ENCODE measurements at regions not wholly inside any gene's neighbourhood (a gene's known extent, or its start where the extent isn't known, plus 50 kb on each side); places are given as distances from the start of the nearest gene placed in this dataset.

- no peak for DNase-seq
Measured at GRCh38 chr15:55016225-55016624, 180.5 kb downstream of the RSL24D1 start.

GRCh38 chr15:55015093-55015445, 181.7 kb downstream of the RSL24D1 start:
- no peak for DNase-seq

- no peak for DNase-seq
Measured at GRCh38 chr15:55014391-55015092, 182.2 kb downstream of the RSL24D1 start.

- no peak for DNase-seq
Measured at GRCh38 chr15:55008421-55008820, 188.3 kb downstream of the RSL24D1 start.

- DNase-seq, result no peak
Measured at GRCh38 chr15:55007561-55007960, 189.2 kb downstream of the RSL24D1 start.

- no peak for DNase-seq
Measured at GRCh38 chr15:55005679-55006078, 191.1 kb downstream of the RSL24D1 start.

- no peak for DNase-seq
Measured at GRCh38 chr15:55003965-55004873, 192.5 kb downstream of the RSL24D1 start.

- no peak for DNase-seq
Measured at GRCh38 chr15:54998661-54999060, 198.1 kb downstream of the RSL24D1 start.

- DNase-seq, result no peak
Measured at GRCh38 chr15:54990793-54991192, 205.9 kb downstream of the RSL24D1 start.

- DNase-seq, result no peak
Measured at GRCh38 chr15:54987881-54988280, 208.9 kb downstream of the RSL24D1 start.

GRCh38 chr15:54979964-54980363, 216.8 kb downstream of the RSL24D1 start:
- no peak for DNase-seq

GRCh38 chr15:54962637-54963036, 234.1 kb downstream of the RSL24D1 start:
- no peak for DNase-seq

- no peak for DNase-seq
Measured at GRCh38 chr15:54960266-54960665, 236.5 kb downstream of the RSL24D1 start.

GRCh38 chr15:54941417-54941816, 255.3 kb downstream of the RSL24D1 start:
- DNase-seq, result no peak

GRCh38 chr15:54917312-54917711, 279.4 kb downstream of the RSL24D1 start:
- DNase-seq, result no peak

- DNase-seq, result no peak
Measured at GRCh38 chr15:54915380-54915779, 281.4 kb downstream of the RSL24D1 start.

GRCh38 chr15:54884312-54884711, 312.4 kb downstream of the RSL24D1 start:
- no peak for DNase-seq

GRCh38 chr15:54859982-54860381, 336.8 kb downstream of the RSL24D1 start:
- no peak for DNase-seq

- DNase-seq, result no peak
Measured at GRCh38 chr15:54854667-54855066, 342.1 kb downstream of the RSL24D1 start.

GRCh38 chr15:54850101-54850500, 346.6 kb downstream of the RSL24D1 start:
- no peak for DNase-seq

- no peak for DNase-seq
Measured at GRCh38 chr15:54843006-54843405, 353.7 kb downstream of the RSL24D1 start.

GRCh38 chr15:54841701-54842305, 354.9 kb downstream of the RSL24D1 start:
- no peak for DNase-seq

- DNase-seq, result no peak
Measured at GRCh38 chr15:54840621-54841398, 355.9 kb downstream of the RSL24D1 start.
